ENCODE measurements at regions not wholly inside any gene's neighbourhood (a gene's known extent, or its start where the extent isn't known, plus 50 kb on each side); places are given as distances from the start of the nearest gene placed in this dataset.

GRCh38 chr3:1587426-1587825, 494.6 kb downstream of the CNTN6 start:
- Histone ChIP-seq H3K79me2 (ENCODE audit: control insufficient read depth, insufficient read depth, low read length) (no peaks in the 10 kb centered on the region), H4K20me1 (replicated peaks; ENCODE audit: control insufficient read depth, extremely low read depth, insufficient read depth, low read length) (no peaks in the 10 kb centered on the region), H3K27ac (ENCODE audit: insufficient read depth, low read depth, low read length) (no peak overlapping the region), H3K36me3 (ENCODE audit: control insufficient read depth in 2 of 2, extremely low read depth in 1 of 2, insufficient read depth in 2 of 2, low read length in 2 of 2) (no peaks in the 10 kb centered on the region), H3K9me1 (replicated peaks; ENCODE audit: control insufficient read depth, extremely low read depth, insufficient read depth, low read length) (no peaks in the 10 kb centered on the region), H3K4me1 (ENCODE audit: control insufficient read depth, extremely low read depth, insufficient read depth, low read length) (no peaks in the 10 kb centered on the region), H2AFZ (ENCODE audit: low read depth, low read length) (no peak overlapping the region), H3K4me2 (ENCODE audit: insufficient read depth, low read length) (no peak overlapping the region), H3K9me3 (replicated peaks; ENCODE audit: control insufficient read depth, insufficient read depth, low read length) (peaks cover 4% of the 10 kb centered on the region), H3K9ac (replicated peaks; ENCODE audit: extremely low read depth, insufficient read depth, low read length) (no peak overlapping the region), H3K4me3 (replicated peaks in 1 of 3; ENCODE audit: insufficient read depth in 1 of 3, low read depth in 1 of 3, low read length in 3 of 3) (no peak overlapping the region), H3K27me3 (ENCODE audit: control insufficient read depth in 2 of 2, insufficient read depth in 2 of 2, low read length in 2 of 2) (no peaks in the 10 kb centered on the region)
- DNase-seq (ENCODE audit: low read depth, low spot score): no peak
- TF ChIP-seq EZH2 (IDR thresholded peaks at IDR 0.05; ENCODE audit: borderline replicate concordance, low read depth, low read length, severe bottlenecking): no peak
- TF ChIP-seq MYC (IDR thresholded peaks at IDR 0.05; ENCODE audit: low read depth, low read length): no peak
- no peak for TF ChIP-seq JUN (IDR thresholded peaks at IDR 0.05; ENCODE audit: borderline replicate concordance, insufficient read depth, insufficient read length, low read depth)
- TF ChIP-seq GATA2 (IDR thresholded peaks at IDR 0.05; ENCODE audit: insufficient read depth, insufficient read length, low read depth, low read length): no peak
- TF ChIP-seq POLR2A (IDR thresholded peaks at IDR 0.05; ENCODE audit: low read depth, low read length): no peak
- no peak for TF ChIP-seq FOS (IDR thresholded peaks at IDR 0.05; ENCODE audit: borderline replicate concordance, insufficient read depth, low read length)
- no peak for TF ChIP-seq MAX (IDR thresholded peaks at IDR 0.05; ENCODE audit: insufficient read depth, insufficient read length)
- TF ChIP-seq CTCF (IDR thresholded peaks at IDR 0.05; ENCODE audit: extremely low read depth in 1 of 2, insufficient read depth in 1 of 2, low read depth in 1 of 2, low read length in 2 of 2): no peak
- no peak for TF ChIP-seq POLR2AphosphoS5 (IDR thresholded peaks at IDR 0.05; ENCODE audit: insufficient read depth, low read depth, low read length)
- intact Hi-C loops (cut with micrococcal nuclease) (no loop called here), dilution Hi-C loops (cut with MboI; ENCODE audit: extremely low pct_ligation_motif_present, low sequenced_read_pairs) (no loop called here)
- no peak for FAIRE-seq
- ChIA-PET CTCF (no interaction called here), POLR2A (no interaction called here)
- BruUV-seq (replicated peaks): no TSS peak
